ENCODE measurements at regions not wholly inside any gene's neighbourhood (a gene's known extent, or its start where the extent isn't known, plus 50 kb on each side); places are given as distances from the start of the nearest gene placed in this dataset.
"Not testable (repeated sequence)": the region's sequence is repeated elsewhere in the genome, so short reads cannot be mapped to it uniquely, and the experiment has no call there.

DNA sequence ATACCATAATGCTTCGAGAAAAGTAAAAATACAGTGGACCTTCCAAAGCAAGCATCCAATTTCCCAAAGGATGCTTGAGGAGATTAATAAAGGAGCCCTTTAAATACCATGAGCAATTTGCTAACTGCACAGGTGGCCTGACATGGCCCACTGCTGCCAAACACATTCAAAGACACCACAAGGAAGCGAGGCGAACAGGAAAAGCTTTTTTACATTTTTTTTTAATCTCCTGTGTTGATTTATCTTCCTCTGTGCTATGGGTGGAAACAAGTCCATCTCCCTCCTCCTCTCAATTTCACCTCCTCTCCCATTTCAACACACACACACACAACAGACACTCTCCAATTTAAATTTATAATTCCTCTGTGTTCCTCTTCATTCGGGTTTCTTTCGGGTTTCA is 243.4 kb downstream of the IGSF11 start:
- ChIA-PET POLR2A (no interaction called here), CTCF (no interaction called here)
- H3K4me3 Mint-ChIP-seq: no peak overlapping the region
- DNase-seq: no peak
- H3K27ac Mint-ChIP-seq: no peak overlapping the region
- no peaks in the 10 kb centered on the region for H3K4me1 Mint-ChIP-seq (ENCODE audit: low read depth)
- no peak for ATAC-seq
- H3K27me3 Mint-ChIP-seq (ENCODE audit: low read depth): no peaks in the 10 kb centered on the region
- H3K36me3 Mint-ChIP-seq (ENCODE audit: low read depth): no peaks in the 10 kb centered on the region
- no peaks in the 10 kb centered on the region for H3K9me3 Mint-ChIP-seq (ENCODE audit: insufficient read depth)

DNA sequence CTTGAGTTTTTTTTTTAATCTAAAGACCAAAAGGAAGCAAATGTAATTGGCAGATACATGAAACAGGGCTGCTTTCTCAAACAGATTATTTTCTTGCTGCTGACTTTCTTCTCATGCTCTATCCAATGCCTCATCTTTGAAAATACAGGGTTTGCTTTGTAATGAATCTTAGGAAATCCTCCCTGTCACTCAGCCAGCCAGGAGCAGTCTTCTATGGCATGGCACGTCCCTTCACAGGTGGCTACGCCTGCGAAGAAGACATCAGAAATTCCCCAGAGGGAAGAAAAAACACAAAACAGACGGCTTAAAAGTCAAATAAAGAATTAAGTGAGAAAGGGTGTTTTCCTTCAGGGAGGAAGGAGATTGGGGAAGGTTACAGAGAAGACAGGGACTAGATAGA is 242.5 kb downstream of the IGSF11 start:
- Mint-ChIP-seq H3K27ac (no peak overlapping the region), H3K9me3 (ENCODE audit: insufficient read depth) (no peaks in the 10 kb centered on the region), H3K4me3 (no peak overlapping the region), H3K4me1 (ENCODE audit: low read depth) (no peaks in the 10 kb centered on the region), H3K36me3 (ENCODE audit: low read depth) (no peaks in the 10 kb centered on the region), H3K27me3 (ENCODE audit: low read depth) (no peaks in the 10 kb centered on the region)
- no peak for DNase-seq
- ATAC-seq: no peak
- POLR2A ChIA-PET: no interaction called here
- CTCF ChIA-PET: no interaction called here

DNA sequence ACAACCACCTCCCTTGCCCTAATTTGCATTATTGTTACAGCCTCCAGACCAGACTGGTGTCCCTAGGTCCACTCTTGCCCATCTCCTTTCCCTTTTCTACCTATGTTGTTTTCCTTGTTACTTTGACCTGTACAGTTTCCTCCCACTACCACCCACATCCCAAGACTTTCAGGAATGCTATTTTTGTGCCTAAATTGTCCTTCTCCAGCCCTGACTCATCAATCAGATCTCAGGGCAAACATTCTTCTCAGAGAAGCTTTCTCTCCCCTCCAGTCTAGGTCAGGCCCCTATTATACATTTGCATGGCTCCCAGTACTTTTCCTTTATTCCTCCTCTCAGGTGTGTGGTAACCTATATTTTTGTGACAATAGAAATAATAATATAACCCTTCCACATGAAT is 241.5 kb downstream of the IGSF11 start:
- CTCF ChIA-PET: no interaction called here
- H3K36me3 Mint-ChIP-seq (ENCODE audit: low read depth): no peaks in the 10 kb centered on the region
- DNase-seq (no peak), ATAC-seq (no peak)
- H3K27ac Mint-ChIP-seq: no peak overlapping the region
- no peaks in the 10 kb centered on the region for H3K9me3 Mint-ChIP-seq (ENCODE audit: insufficient read depth)
- H3K4me3 Mint-ChIP-seq: no peak overlapping the region
- no peaks in the 10 kb centered on the region for H3K4me1 Mint-ChIP-seq (ENCODE audit: low read depth)
- H3K27me3 Mint-ChIP-seq (ENCODE audit: low read depth): no peaks in the 10 kb centered on the region
- POLR2A ChIA-PET: no interaction called here

DNA sequence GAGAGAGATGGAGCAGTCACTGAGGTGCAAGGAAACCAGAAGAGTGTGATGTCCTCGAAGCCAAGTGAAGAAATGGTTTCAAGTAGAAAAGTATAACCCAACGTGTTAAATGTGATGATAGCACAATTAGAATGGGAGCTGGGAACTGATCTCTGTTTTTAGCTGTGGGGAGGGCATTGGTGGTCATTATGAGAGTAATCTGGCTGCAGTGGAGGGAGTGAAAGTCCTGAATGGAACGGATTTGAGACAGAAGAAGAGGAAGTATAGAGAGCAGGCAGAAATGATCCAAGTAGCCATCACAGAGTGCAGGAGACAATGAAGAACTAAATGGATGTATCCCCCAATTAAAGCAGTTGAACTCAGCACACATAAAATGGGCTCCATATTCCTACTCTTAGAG is 235.3 kb downstream of the IGSF11 start:
- H3K9me3 Mint-ChIP-seq (ENCODE audit: insufficient read depth): no peaks in the 10 kb centered on the region
- ChIA-PET POLR2A (no interaction called here), CTCF (no interaction called here)
- H3K4me3 Mint-ChIP-seq: no peak overlapping the region
- no peak overlapping the region for H3K27ac Mint-ChIP-seq
- H3K27me3 Mint-ChIP-seq (ENCODE audit: low read depth): peaks cover 2% of the 10 kb centered on the region
- no peaks in the 10 kb centered on the region for H3K4me1 Mint-ChIP-seq (ENCODE audit: low read depth)
- no peaks in the 10 kb centered on the region for H3K36me3 Mint-ChIP-seq (ENCODE audit: low read depth)
- DNase-seq (no peak), ATAC-seq (no peak)

DNA sequence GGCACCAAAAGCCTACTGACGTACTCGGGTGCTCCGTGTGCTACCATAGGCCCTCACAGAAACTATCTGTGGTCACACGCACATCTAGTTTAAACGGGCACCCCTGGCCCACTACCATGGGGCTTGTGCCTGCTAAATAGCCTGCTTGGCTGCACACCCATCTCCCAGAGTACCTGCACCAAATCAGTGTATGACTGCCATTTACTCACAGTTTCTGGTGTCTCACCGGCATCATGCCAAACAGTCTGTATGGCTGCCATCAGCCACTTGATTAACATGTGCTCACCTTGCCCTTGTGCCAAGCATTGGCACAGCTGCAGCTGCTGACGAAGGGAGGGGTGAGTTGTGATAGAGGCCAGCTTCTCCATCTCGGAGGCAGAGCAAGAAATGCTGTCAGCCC is 232.7 kb downstream of the IGSF11 start:
- no peak overlapping the region for H3K27ac Mint-ChIP-seq
- peaks cover 2% of the 10 kb centered on the region for H3K27me3 Mint-ChIP-seq (ENCODE audit: low read depth)
- CTCF ChIA-PET: no interaction called here
- H3K9me3 Mint-ChIP-seq (ENCODE audit: insufficient read depth): no peaks in the 10 kb centered on the region
- POLR2A ChIA-PET: no interaction called here
- no peak for DNase-seq
- ATAC-seq: no peak
- no peaks in the 10 kb centered on the region for H3K36me3 Mint-ChIP-seq (ENCODE audit: low read depth)
- no peak overlapping the region for H3K4me3 Mint-ChIP-seq
- no peaks in the 10 kb centered on the region for H3K4me1 Mint-ChIP-seq (ENCODE audit: low read depth)

DNA sequence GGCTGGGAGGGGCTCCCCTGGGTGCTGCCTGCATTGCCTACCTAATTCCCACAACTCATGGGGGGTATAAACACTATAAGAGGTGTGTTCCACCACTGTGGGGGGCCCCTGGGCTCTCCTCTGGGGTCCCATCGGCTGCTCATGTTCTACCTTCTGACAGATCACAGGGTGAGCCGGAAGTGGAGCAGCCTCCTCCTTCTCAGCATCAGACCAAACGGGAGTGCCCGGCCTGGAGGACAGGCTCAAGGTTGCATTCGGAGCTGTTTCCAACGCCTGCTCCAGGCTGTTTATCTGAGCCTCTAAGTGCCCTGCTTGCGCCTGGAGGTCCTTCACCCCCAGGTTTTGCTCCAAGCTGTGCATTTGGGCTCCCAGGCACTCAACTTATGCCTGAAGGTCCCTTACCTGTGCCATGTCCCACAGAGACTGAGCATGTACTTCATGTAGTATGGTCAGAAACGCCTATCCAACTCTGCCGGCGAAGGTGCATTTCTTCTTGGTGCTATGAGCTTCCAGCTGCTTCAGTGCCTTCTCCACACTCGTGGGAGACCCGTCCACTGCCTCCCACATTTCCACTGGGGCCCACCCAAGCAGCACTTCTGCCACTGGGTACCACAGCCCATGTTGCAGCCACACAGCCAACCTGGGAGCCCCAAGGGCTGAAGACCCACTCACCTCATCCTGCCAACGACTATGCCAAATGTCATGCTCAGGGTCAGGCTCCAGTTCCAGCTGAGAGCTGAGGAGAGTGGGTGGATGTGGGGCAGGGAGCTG is 232.1 kb downstream of the IGSF11 start:
- no peak overlapping the region for H3K4me3 Mint-ChIP-seq
- H3K36me3 Mint-ChIP-seq (ENCODE audit: low read depth): no peaks in the 10 kb centered on the region
- no peak for ATAC-seq
- H3K27me3 Mint-ChIP-seq (ENCODE audit: low read depth): peaks cover 2% of the 10 kb centered on the region
- no peak for DNase-seq
- no peak overlapping the region for H3K27ac Mint-ChIP-seq
- POLR2A ChIA-PET: no interaction called here
- no peaks in the 10 kb centered on the region for H3K4me1 Mint-ChIP-seq (ENCODE audit: low read depth)
- CTCF ChIA-PET: no interaction called here
- no peaks in the 10 kb centered on the region for H3K9me3 Mint-ChIP-seq (ENCODE audit: insufficient read depth)

DNA sequence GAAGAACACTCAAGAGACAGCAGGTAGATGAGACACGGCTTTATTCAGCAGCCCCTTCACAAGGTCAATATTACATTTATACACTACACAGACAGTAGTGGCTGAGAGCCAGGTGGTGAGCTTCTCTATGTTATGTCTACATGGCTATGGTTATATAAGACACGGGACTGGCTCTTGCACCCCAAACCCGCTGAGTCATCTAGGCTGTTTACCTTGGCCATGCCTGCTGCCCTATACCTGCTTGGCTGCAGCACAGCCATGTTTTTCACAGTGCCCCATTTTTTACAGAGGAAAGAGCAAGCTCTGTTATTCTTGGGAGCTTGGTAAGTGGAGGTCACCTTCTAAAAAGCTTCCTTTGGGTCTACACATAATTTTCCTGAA is 231.6 kb downstream of the IGSF11 start:
- no peaks in the 10 kb centered on the region for H3K9me3 Mint-ChIP-seq (ENCODE audit: insufficient read depth)
- DNase-seq (no peak), ATAC-seq (no peak)
- no peaks in the 10 kb centered on the region for H3K36me3 Mint-ChIP-seq (ENCODE audit: low read depth)
- no peak overlapping the region for H3K4me3 Mint-ChIP-seq
- CTCF ChIA-PET: no interaction called here
- H3K27ac Mint-ChIP-seq: no peak overlapping the region
- no peaks in the 10 kb centered on the region for H3K4me1 Mint-ChIP-seq (ENCODE audit: low read depth)
- H3K27me3 Mint-ChIP-seq (ENCODE audit: low read depth): peaks cover 2% of the 10 kb centered on the region
- POLR2A ChIA-PET: no interaction called here

DNA sequence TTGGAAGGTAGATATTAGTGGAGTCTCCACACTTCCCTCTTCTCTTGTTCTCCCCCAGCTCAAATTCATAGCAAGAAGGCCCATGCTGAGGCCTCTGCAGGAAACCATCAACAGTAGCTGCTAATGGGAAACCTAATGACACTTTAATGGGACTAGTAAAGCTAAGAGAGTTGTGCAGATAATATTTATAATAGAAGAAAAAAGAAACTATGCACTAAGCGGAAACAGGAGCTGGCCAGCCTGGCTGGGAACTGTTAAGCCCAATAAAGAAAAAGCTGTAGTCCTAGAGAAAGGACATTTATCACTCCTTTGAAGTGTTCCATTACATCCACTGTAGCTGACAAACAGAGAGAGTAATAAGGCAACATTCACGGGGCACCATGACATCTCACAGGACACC is 229.6 kb downstream of the IGSF11 start:
- Mint-ChIP-seq H3K27ac (no peak overlapping the region), H3K36me3 (ENCODE audit: low read depth) (no peaks in the 10 kb centered on the region), H3K27me3 (ENCODE audit: low read depth) (no peaks in the 10 kb centered on the region), H3K4me1 (ENCODE audit: low read depth) (no peaks in the 10 kb centered on the region), H3K9me3 (ENCODE audit: insufficient read depth) (no peaks in the 10 kb centered on the region), H3K4me3 (no peak overlapping the region)
- CTCF ChIA-PET: no interaction called here
- no peak for DNase-seq
- POLR2A ChIA-PET: no interaction called here
- ATAC-seq: no peak

DNA sequence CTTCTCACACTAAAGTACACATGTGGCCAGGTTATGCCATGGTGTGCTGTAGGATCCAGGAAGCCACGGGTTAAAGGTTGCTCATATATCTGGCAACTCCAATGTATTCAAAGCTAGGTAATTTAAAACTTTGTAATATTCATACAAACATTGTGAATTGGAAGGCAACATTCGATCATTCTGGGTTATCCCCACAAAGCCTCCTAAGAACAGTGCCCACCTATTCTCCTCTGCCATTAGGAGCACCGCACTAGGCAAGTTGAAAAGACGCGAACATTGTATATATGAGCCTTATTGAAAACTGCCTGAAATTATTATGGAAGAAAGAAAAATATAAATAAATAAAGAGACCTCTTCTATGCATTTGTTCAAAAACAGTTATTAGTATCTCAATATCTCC is 228.2 kb downstream of the IGSF11 start:
- Mint-ChIP-seq H3K27me3 (ENCODE audit: low read depth) (no peaks in the 10 kb centered on the region), H3K4me1 (ENCODE audit: low read depth) (no peaks in the 10 kb centered on the region), H3K27ac (no peak overlapping the region), H3K4me3 (no peak overlapping the region), H3K36me3 (ENCODE audit: low read depth) (no peaks in the 10 kb centered on the region), H3K9me3 (ENCODE audit: insufficient read depth) (no peaks in the 10 kb centered on the region)
- DNase-seq (no peak), ATAC-seq (no peak)
- CTCF ChIA-PET: interaction anchor here (1.2 kb wide), 1 partner anchor 10 kb away, joined by 3 read pairs; no protein-coding TSS in a partner anchor
- POLR2A ChIA-PET: no interaction called here

DNA sequence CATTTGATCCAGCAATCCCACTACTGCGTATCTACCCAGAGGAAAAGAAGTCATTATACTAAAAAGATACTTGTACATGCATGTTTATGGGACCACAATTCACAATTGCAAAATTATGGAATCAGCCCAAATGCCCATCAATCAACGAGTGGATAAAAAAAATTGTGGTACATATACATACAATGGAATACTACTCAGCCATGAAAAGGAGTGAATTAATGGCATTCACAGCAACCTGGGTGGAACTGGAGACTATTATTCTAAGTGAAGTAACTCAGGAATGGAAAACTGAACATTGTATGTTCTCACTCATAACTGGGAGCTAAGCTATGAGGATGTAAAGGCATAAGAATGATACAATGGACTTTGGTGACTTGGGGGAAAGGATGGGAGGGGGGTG is 227.3 kb downstream of the IGSF11 start:
- DNase-seq; POLR2A ChIA-PET; H3K9me3 Mint-ChIP-seq (ENCODE audit: insufficient read depth); H3K4me3 Mint-ChIP-seq; ATAC-seq; H3K4me1 Mint-ChIP-seq (ENCODE audit: low read depth); H3K27ac Mint-ChIP-seq; H3K27me3 Mint-ChIP-seq (ENCODE audit: low read depth); H3K36me3 Mint-ChIP-seq (ENCODE audit: low read depth); CTCF ChIA-PET: not testable (repeated sequence)

DNA sequence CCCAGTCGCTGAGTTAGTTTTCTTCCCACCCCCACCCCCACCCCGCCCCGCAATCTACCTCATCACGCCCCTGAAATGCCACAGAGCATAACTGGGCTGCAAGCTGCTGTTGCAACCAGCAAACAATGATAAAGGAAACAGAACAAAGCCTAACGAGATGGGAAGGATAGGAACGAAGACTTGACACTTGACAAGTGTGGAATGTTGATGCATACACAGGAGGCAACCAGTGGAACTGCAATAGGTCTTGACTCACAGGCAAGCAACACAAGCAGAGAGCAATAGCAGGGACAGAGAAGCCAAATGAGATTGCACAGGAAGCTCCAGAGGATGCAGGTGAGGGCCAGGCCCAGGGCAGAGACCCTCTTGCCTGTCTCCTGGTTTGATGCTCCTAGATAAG is 225.9 kb downstream of the IGSF11 start:
- POLR2A ChIA-PET: no interaction called here
- Mint-ChIP-seq H3K4me3 (no peak overlapping the region), H3K36me3 (ENCODE audit: low read depth) (no peaks in the 10 kb centered on the region), H3K27ac (no peak overlapping the region), H3K9me3 (ENCODE audit: insufficient read depth) (no peaks in the 10 kb centered on the region), H3K4me1 (ENCODE audit: low read depth) (no peaks in the 10 kb centered on the region), H3K27me3 (ENCODE audit: low read depth) (no peaks in the 10 kb centered on the region)
- ATAC-seq: no peak
- no peak for DNase-seq
- CTCF ChIA-PET: no interaction called here

DNA sequence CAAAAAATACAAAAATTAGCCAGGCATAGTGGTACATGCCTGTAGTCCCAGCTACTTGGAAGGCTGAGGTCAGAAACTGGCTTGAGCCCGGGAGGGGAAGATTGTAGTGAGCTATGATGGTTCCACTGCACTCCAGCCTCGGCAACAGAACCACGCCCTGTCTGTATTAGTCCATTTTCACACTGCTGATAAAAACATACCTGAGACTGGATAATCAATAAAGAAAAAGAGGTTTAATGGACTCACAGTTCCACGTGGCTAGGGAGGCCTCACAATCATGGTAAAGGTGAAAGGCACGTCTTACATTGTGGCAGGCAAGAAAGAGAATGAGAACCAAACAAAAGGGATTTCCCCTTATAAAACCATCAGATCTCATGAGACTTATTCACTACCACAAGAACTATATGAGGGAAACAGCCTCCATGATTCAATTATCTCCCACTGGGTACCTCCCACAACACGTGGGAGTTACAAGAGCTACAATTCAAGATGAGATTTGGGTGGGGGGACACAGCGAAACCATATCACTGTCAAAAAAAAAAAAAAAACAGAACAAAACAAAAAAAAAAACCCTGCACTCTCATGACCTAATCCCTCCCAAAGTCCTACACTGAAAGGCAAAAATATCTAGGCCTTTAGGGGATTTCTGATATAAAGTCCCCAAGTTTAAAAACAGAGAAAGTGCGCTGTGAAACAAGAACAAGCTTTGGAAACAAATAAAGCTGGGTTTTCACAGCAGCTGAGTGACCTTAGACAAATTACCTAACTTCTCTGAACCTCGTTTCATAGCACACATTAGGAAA is 224.7 kb downstream of the IGSF11 start:
- H3K4me3 Mint-ChIP-seq: no peak overlapping the region
- DNase-seq (no peak), ATAC-seq (no peak)
- CTCF ChIA-PET: no interaction called here
- no peak overlapping the region for H3K27ac Mint-ChIP-seq
- POLR2A ChIA-PET: interaction anchor here (0.7 kb wide), 1 partner anchor 70 kb away, joined by 3 read pairs; no protein-coding TSS in a partner anchor
- no peaks in the 10 kb centered on the region for H3K4me1 Mint-ChIP-seq (ENCODE audit: low read depth)
- H3K9me3 Mint-ChIP-seq (ENCODE audit: insufficient read depth): no peaks in the 10 kb centered on the region
- H3K27me3 Mint-ChIP-seq (ENCODE audit: low read depth): no peaks in the 10 kb centered on the region
- no peaks in the 10 kb centered on the region for H3K36me3 Mint-ChIP-seq (ENCODE audit: low read depth)

Measured in activated CD8-positive, alpha-beta T cell treated with anti-CD3 and anti-CD28 coated beads, Interleukin-2, amount 10 ng/mL, durations not matched to agents 7 days and 5 days (primary cell).